ENCODE measurements at regions not wholly inside any gene's neighbourhood (a gene's known extent, or its start where the extent isn't known, plus 50 kb on each side); places are given as distances from the start of the nearest gene placed in this dataset.

GRCh38 chr6:156511570-156511969 lies 265.6 kb upstream of the ARID1B start:
- Histone ChIP-seq H3K27me3 (ENCODE audit: control insufficient read depth in 1 of 2, insufficient read depth in 2 of 2, low read length in 2 of 2) (peaks cover 3 to 9% of the 10 kb centered on the region in 2 donors), H3K9me3 (ENCODE audit: control insufficient read depth in 1 of 2, low read length in 2 of 2) (no peaks in the 10 kb centered on the region), H3K36me3 (ENCODE audit: control insufficient read depth in 1 of 2, insufficient read depth in 2 of 2, low read length in 2 of 2) (no peaks in the 10 kb centered on the region), H3K4me3 (ENCODE audit: low read depth in 1 of 2, low read length in 2 of 2) (no peak overlapping the region), H3K9ac (ENCODE audit: low read depth in 1 of 2, low read length in 2 of 2) (no peak overlapping the region), H3K27ac (ENCODE audit: low read depth, low read length) (no peak overlapping the region), H3K4me1 (ENCODE audit: control insufficient read depth in 1 of 2, insufficient read depth in 2 of 2, low read length in 2 of 2) (no peaks in the 10 kb centered on the region)

- no peak overlapping the region for H3K9ac ChIP-seq (ENCODE audit: low read depth in 1 of 2, low read length in 2 of 2)
- no peaks in the 10 kb centered on the region for H3K4me1 ChIP-seq (ENCODE audit: control insufficient read depth in 1 of 2, insufficient read depth in 2 of 2, low read length in 2 of 2)
- no peaks in the 10 kb centered on the region for H3K9me3 ChIP-seq (ENCODE audit: control insufficient read depth in 1 of 2, low read length in 2 of 2)
- H3K27me3 ChIP-seq (ENCODE audit: control insufficient read depth in 1 of 2, insufficient read depth in 2 of 2, low read length in 2 of 2) = peaks cover 3 to 9% of the 10 kb centered on the region in 2 donors
- H3K36me3 ChIP-seq (ENCODE audit: control insufficient read depth in 1 of 2, insufficient read depth in 2 of 2, low read length in 2 of 2) = no peaks in the 10 kb centered on the region
- H3K4me3 ChIP-seq (ENCODE audit: low read depth in 1 of 2, low read length in 2 of 2) = no peak overlapping the region
- no peak overlapping the region for H3K27ac ChIP-seq (ENCODE audit: low read depth, low read length)
Observed at GRCh38 chr6:156511051-156511450, 266.1 kb upstream of the ARID1B start.

GRCh38 chr6:156510242-156510641 lies 266.9 kb upstream of the ARID1B start:
- Histone ChIP-seq H3K4me3 (ENCODE audit: low read depth in 1 of 2, low read length in 2 of 2) (no peak overlapping the region), H3K9me3 (ENCODE audit: control insufficient read depth in 1 of 2, low read length in 2 of 2) (no peaks in the 10 kb centered on the region), H3K9ac (ENCODE audit: low read depth in 1 of 2, low read length in 2 of 2) (no peak overlapping the region), H3K27me3 (ENCODE audit: control insufficient read depth in 1 of 2, insufficient read depth in 2 of 2, low read length in 2 of 2) (peaks cover 3 to 9% of the 10 kb centered on the region in 2 donors), H3K27ac (ENCODE audit: low read depth, low read length) (no peak overlapping the region), H3K4me1 (ENCODE audit: control insufficient read depth in 1 of 2, insufficient read depth in 2 of 2, low read length in 2 of 2) (no peaks in the 10 kb centered on the region), H3K36me3 (ENCODE audit: control insufficient read depth in 1 of 2, insufficient read depth in 2 of 2, low read length in 2 of 2) (no peaks in the 10 kb centered on the region)

GRCh38 chr6:156509496-156509895 lies 267.7 kb upstream of the ARID1B start:
- Histone ChIP-seq H3K27ac (ENCODE audit: low read depth, low read length) (no peak overlapping the region), H3K4me3 (ENCODE audit: low read depth in 1 of 2, low read length in 2 of 2) (no peak overlapping the region), H3K9ac (ENCODE audit: low read depth in 1 of 2, low read length in 2 of 2) (no peak overlapping the region), H3K27me3 (ENCODE audit: control insufficient read depth in 1 of 2, insufficient read depth in 2 of 2, low read length in 2 of 2) (peaks cover 3 to 9% of the 10 kb centered on the region in 2 donors), H3K9me3 (ENCODE audit: control insufficient read depth in 1 of 2, low read length in 2 of 2) (no peaks in the 10 kb centered on the region), H3K36me3 (ENCODE audit: control insufficient read depth in 1 of 2, insufficient read depth in 2 of 2, low read length in 2 of 2) (no peaks in the 10 kb centered on the region), H3K4me1 (ENCODE audit: control insufficient read depth in 1 of 2, insufficient read depth in 2 of 2, low read length in 2 of 2) (no peaks in the 10 kb centered on the region)

- no peak overlapping the region for H3K27ac ChIP-seq (ENCODE audit: low read depth, low read length)
- H3K4me3 ChIP-seq (ENCODE audit: low read depth in 1 of 2, low read length in 2 of 2) = no peak overlapping the region
- H3K4me1 ChIP-seq (ENCODE audit: control insufficient read depth in 1 of 2, insufficient read depth in 2 of 2, low read length in 2 of 2) = no peaks in the 10 kb centered on the region
- no peaks in the 10 kb centered on the region for H3K36me3 ChIP-seq (ENCODE audit: control insufficient read depth in 1 of 2, insufficient read depth in 2 of 2, low read length in 2 of 2)
- peaks cover 3 to 9% of the 10 kb centered on the region in 2 donors for H3K27me3 ChIP-seq (ENCODE audit: control insufficient read depth in 1 of 2, insufficient read depth in 2 of 2, low read length in 2 of 2)
- H3K9me3 ChIP-seq (ENCODE audit: control insufficient read depth in 1 of 2, low read length in 2 of 2) = no peaks in the 10 kb centered on the region
- no peak overlapping the region for H3K9ac ChIP-seq (ENCODE audit: low read depth in 1 of 2, low read length in 2 of 2)
Observed at GRCh38 chr6:156508923-156509322, 268.3 kb upstream of the ARID1B start.

GRCh38 chr6:156508126-156508525 lies 269.1 kb upstream of the ARID1B start:
- H3K36me3 ChIP-seq (ENCODE audit: control insufficient read depth in 1 of 2, insufficient read depth in 2 of 2, low read length in 2 of 2) = no peaks in the 10 kb centered on the region
- no peaks in the 10 kb centered on the region for H3K4me1 ChIP-seq (ENCODE audit: control insufficient read depth in 1 of 2, insufficient read depth in 2 of 2, low read length in 2 of 2)
- no peak overlapping the region for H3K4me3 ChIP-seq (ENCODE audit: low read depth in 1 of 2, low read length in 2 of 2)
- H3K9me3 ChIP-seq (ENCODE audit: control insufficient read depth in 1 of 2, low read length in 2 of 2) = no peaks in the 10 kb centered on the region
- no peak overlapping the region for H3K27ac ChIP-seq (ENCODE audit: low read depth, low read length)
- no peak overlapping the region for H3K9ac ChIP-seq (ENCODE audit: low read depth in 1 of 2, low read length in 2 of 2)
- peaks cover 3 to 9% of the 10 kb centered on the region in 2 donors for H3K27me3 ChIP-seq (ENCODE audit: control insufficient read depth in 1 of 2, insufficient read depth in 2 of 2, low read length in 2 of 2)

GRCh38 chr6:156507656-156508055 lies 269.5 kb upstream of the ARID1B start:
- Histone ChIP-seq H3K9me3 (ENCODE audit: control insufficient read depth in 1 of 2, low read length in 2 of 2) (no peaks in the 10 kb centered on the region), H3K36me3 (ENCODE audit: control insufficient read depth in 1 of 2, insufficient read depth in 2 of 2, low read length in 2 of 2) (no peaks in the 10 kb centered on the region), H3K27ac (ENCODE audit: low read depth, low read length) (no peak overlapping the region)

GRCh38 chr6:156507106-156507505 lies 270.1 kb upstream of the ARID1B start:
- Histone ChIP-seq H3K9ac (ENCODE audit: low read depth in 1 of 2, low read length in 2 of 2) (no peak overlapping the region), H3K9me3 (ENCODE audit: control insufficient read depth in 1 of 2, low read length in 2 of 2) (no peaks in the 10 kb centered on the region), H3K36me3 (ENCODE audit: control insufficient read depth in 1 of 2, insufficient read depth in 2 of 2, low read length in 2 of 2) (no peaks in the 10 kb centered on the region), H3K27ac (ENCODE audit: low read depth, low read length) (no peak overlapping the region), H3K4me3 (ENCODE audit: low read depth in 1 of 2, low read length in 2 of 2) (no peak overlapping the region), H3K4me1 (ENCODE audit: control insufficient read depth in 1 of 2, insufficient read depth in 2 of 2, low read length in 2 of 2) (no peaks in the 10 kb centered on the region), H3K27me3 (ENCODE audit: control insufficient read depth in 1 of 2, insufficient read depth in 2 of 2, low read length in 2 of 2) (peaks cover 3 to 7% of the 10 kb centered on the region in 2 donors)

More at GRCh38 chr6:156507656-156508055, 269.5 kb upstream of the ARID1B start:
- H3K4me1 ChIP-seq (ENCODE audit: control insufficient read depth in 1 of 2, insufficient read depth in 2 of 2, low read length in 2 of 2) = no peaks in the 10 kb centered on the region
- H3K27me3 ChIP-seq (ENCODE audit: control insufficient read depth in 1 of 2, insufficient read depth in 2 of 2, low read length in 2 of 2) = peaks cover 3 to 9% of the 10 kb centered on the region in 2 donors
- no peak overlapping the region for H3K4me3 ChIP-seq (ENCODE audit: low read depth in 1 of 2, low read length in 2 of 2)
- no peak overlapping the region for H3K9ac ChIP-seq (ENCODE audit: low read depth in 1 of 2, low read length in 2 of 2)

- Histone ChIP-seq H3K27ac (ENCODE audit: low read depth, low read length) (no peak overlapping the region), H3K27me3 (ENCODE audit: control insufficient read depth in 1 of 2, insufficient read depth in 2 of 2, low read length in 2 of 2) (peaks cover 0 to 2% of the 10 kb centered on the region in 2 donors), H3K9ac (ENCODE audit: low read depth in 1 of 2, low read length in 2 of 2) (no peak overlapping the region), H3K4me1 (ENCODE audit: control insufficient read depth in 1 of 2, insufficient read depth in 2 of 2, low read length in 2 of 2) (no peaks in the 10 kb centered on the region), H3K9me3 (ENCODE audit: control insufficient read depth in 1 of 2, low read length in 2 of 2) (no peaks in the 10 kb centered on the region), H3K36me3 (ENCODE audit: control insufficient read depth in 1 of 2, insufficient read depth in 2 of 2, low read length in 2 of 2) (no peaks in the 10 kb centered on the region), H3K4me3 (ENCODE audit: low read depth in 1 of 2, low read length in 2 of 2) (no peak overlapping the region)
Observed at GRCh38 chr6:156502969-156503504, 274.1 kb upstream of the ARID1B start.

GRCh38 chr6:156497618-156498017 lies 279.6 kb upstream of the ARID1B start:
- Histone ChIP-seq H3K36me3 (ENCODE audit: control insufficient read depth in 1 of 2, insufficient read depth in 2 of 2, low read length in 2 of 2) (no peaks in the 10 kb centered on the region), H3K9me3 (ENCODE audit: control insufficient read depth in 1 of 2, low read length in 2 of 2) (no peaks in the 10 kb centered on the region), H3K27ac (ENCODE audit: low read depth, low read length) (no peak overlapping the region), H3K4me3 (ENCODE audit: low read depth in 1 of 2, low read length in 2 of 2) (no peak overlapping the region), H3K27me3 (ENCODE audit: control insufficient read depth in 1 of 2, insufficient read depth in 2 of 2, low read length in 2 of 2) (no peaks in the 10 kb centered on the region), H3K4me1 (ENCODE audit: control insufficient read depth in 1 of 2, insufficient read depth in 2 of 2, low read length in 2 of 2) (no peaks in the 10 kb centered on the region), H3K9ac (ENCODE audit: low read depth in 1 of 2, low read length in 2 of 2) (no peak overlapping the region)

- Histone ChIP-seq H3K27ac (ENCODE audit: low read depth, low read length) (no peak overlapping the region), H3K4me3 (ENCODE audit: low read depth in 1 of 2, low read length in 2 of 2) (no peak overlapping the region), H3K9me3 (ENCODE audit: control insufficient read depth in 1 of 2, low read length in 2 of 2) (no peaks in the 10 kb centered on the region), H3K27me3 (ENCODE audit: control insufficient read depth in 1 of 2, insufficient read depth in 2 of 2, low read length in 2 of 2) (no peaks in the 10 kb centered on the region), H3K36me3 (ENCODE audit: control insufficient read depth in 1 of 2, insufficient read depth in 2 of 2, low read length in 2 of 2) (no peaks in the 10 kb centered on the region), H3K9ac (ENCODE audit: low read depth in 1 of 2, low read length in 2 of 2) (no peak overlapping the region), H3K4me1 (ENCODE audit: control insufficient read depth in 1 of 2, insufficient read depth in 2 of 2, low read length in 2 of 2) (no peaks in the 10 kb centered on the region)
Observed at GRCh38 chr6:156487877-156488276, 289.3 kb upstream of the ARID1B start.

Data from duodenal mucosa (tissue), 2 donors.